ENCODE measurements at regions not wholly inside any gene's neighbourhood (a gene's known extent, or its start where the extent isn't known, plus 50 kb on each side); places are given as distances from the start of the nearest gene placed in this dataset.

- TF ChIP-seq CTCF (IDR thresholded peaks at IDR 0.05), result no peak
- no peak for DNase-seq
- H3K4me1 Mint-ChIP-seq, result no peaks in the 10 kb centered on the region
- peaks cover 40% of the 10 kb centered on the region for H3K27me3 Mint-ChIP-seq (ENCODE audit: low read depth, poor library complexity)
- H3K36me3 Mint-ChIP-seq (ENCODE audit: low read depth), result no peaks in the 10 kb centered on the region
- H3K9me3 Mint-ChIP-seq, result no peaks in the 10 kb centered on the region
- no peak overlapping the region for H3K4me3 Mint-ChIP-seq
- no peak overlapping the region for H3K27ac Mint-ChIP-seq
Measured at GRCh38 chr4:10188400-10189004, 71.9 kb upstream of the WDR1 start.

- H3K4me1 Mint-ChIP-seq, result no peaks in the 10 kb centered on the region
- no peak overlapping the region for H3K27ac Mint-ChIP-seq
- no peak for TF ChIP-seq CTCF (IDR thresholded peaks at IDR 0.05)
- no peak for DNase-seq
- no peaks in the 10 kb centered on the region for H3K9me3 Mint-ChIP-seq
- H3K36me3 Mint-ChIP-seq (ENCODE audit: low read depth), result no peaks in the 10 kb centered on the region
- H3K4me3 Mint-ChIP-seq, result no peak overlapping the region
- H3K27me3 Mint-ChIP-seq (ENCODE audit: low read depth, poor library complexity), result peaks cover 34% of the 10 kb centered on the region
Measured at GRCh38 chr4:10186228-10187214, 69.9 kb upstream of the WDR1 start.

- H3K9me3 Mint-ChIP-seq, result no peaks in the 10 kb centered on the region
- H3K4me3 Mint-ChIP-seq, result no peak overlapping the region
- H3K36me3 Mint-ChIP-seq (ENCODE audit: low read depth), result no peaks in the 10 kb centered on the region
- no peaks in the 10 kb centered on the region for H3K4me1 Mint-ChIP-seq
- no peak for DNase-seq
- peaks cover 32% of the 10 kb centered on the region for H3K27me3 Mint-ChIP-seq (ENCODE audit: low read depth, poor library complexity)
- no peak overlapping the region for H3K27ac Mint-ChIP-seq
- no peak for TF ChIP-seq CTCF (IDR thresholded peaks at IDR 0.05)
Measured at GRCh38 chr4:10185518-10186227, 69.1 kb upstream of the WDR1 start.

GRCh38 chr4:10184501-10184938 lies 67.9 kb upstream of the WDR1 start:
- Mint-ChIP-seq H3K27me3 (ENCODE audit: low read depth, poor library complexity) (peaks cover 33% of the 10 kb centered on the region), H3K27ac (no peak overlapping the region), H3K36me3 (ENCODE audit: low read depth) (no peaks in the 10 kb centered on the region), H3K9me3 (no peaks in the 10 kb centered on the region), H3K4me3 (no peak overlapping the region), H3K4me1 (no peaks in the 10 kb centered on the region)
- TF ChIP-seq CTCF (IDR thresholded peaks at IDR 0.05), result no peak
- no peak for DNase-seq

GRCh38 chr4:10184041-10184440 lies 67.4 kb upstream of the WDR1 start:
- Mint-ChIP-seq H3K9me3 (no peaks in the 10 kb centered on the region), H3K27ac (no peak overlapping the region), H3K36me3 (ENCODE audit: low read depth) (no peaks in the 10 kb centered on the region), H3K4me1 (no peaks in the 10 kb centered on the region), H3K27me3 (ENCODE audit: low read depth, poor library complexity) (peaks cover 36% of the 10 kb centered on the region), H3K4me3 (no peak overlapping the region)
- no peak for DNase-seq
- TF ChIP-seq CTCF (IDR thresholded peaks at IDR 0.05), result no peak

All from nephron progenitor cell (in vitro differentiated cells).